NCI-H1417 (cell line): ENCODE measurements at regions not wholly inside any gene's neighbourhood (a gene's known extent, or its start where the extent isn't known, plus 50 kb on each side); places are given as distances from the start of the nearest gene placed in this dataset.

ENCODE experiments used
- DNase-seq, 3 experiments: peaks; one replicate each; lab custom pipeline; 2025; lab: John Stamatoyannopoulos, UW

DNA sequence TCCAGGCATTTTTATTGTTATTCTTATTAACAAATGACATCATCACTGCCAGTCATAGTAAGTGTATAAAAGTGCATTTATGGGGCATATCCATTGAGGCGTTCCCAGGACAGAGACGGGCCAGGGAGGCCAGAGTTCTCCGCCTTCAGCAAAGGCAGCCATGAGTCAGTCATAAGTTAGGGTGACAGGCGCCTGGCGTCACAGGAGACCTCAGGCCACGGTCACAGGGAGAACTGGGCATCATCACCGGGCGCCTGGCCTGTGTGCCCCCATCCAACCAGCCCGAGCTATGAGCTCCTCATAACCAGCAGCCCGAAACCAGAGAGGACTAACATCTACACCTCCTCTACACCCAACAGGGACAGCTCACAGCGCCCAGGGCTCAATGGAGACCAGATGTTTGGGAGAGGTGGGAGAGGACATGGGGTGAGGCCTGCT is 259.2 kb downstream of the DLL1 start:
- DNase-seq = no peak

- DNase-seq = peak in 2 of 3 experiments; percentile 89 to 96
Measured at GRCh38 chr6:170030821-170031471, 259.9 kb downstream of the DLL1 start.

- DNase-seq = no peak
Measured at GRCh38 chr6:170030284-170030815, 260.5 kb downstream of the DLL1 start.

- no peak for DNase-seq
Measured at GRCh38 chr6:170029416-170030283, 261.2 kb downstream of the DLL1 start.

DNA sequence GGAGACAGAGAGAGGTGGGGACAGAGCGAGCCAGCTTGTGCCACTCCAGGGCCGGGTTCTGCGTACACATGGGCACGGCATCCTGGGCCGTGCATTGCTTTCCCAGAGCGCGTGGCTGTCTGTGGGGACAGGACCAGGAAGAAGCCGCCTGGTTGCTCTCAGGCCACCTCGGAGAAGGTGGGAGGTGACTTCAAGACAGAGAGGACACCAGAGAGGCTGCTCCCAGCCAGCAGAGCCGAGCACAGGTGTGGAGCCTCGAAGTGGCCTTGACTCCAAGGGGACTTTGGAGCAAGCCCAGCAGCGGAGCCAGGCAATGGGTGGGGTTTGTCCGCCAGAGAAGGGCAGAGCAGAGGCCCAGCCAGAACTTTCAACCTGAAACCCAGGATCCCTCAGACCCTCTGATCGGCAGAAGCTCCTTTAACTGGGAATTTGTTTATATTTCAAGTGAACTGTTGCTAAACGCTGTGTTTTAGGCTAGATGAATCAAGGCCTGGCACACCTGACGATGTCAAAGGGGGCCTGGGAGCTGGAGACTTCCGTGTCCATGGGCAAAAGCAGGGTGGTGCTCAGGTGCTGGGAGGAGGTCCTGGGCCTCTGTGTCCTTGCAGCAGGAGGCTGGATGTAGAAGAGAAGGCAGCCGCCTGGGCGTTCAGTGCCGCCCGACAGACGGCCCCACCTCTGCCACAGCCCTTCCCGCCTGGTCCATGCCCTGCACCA is 262.1 kb downstream of the DLL1 start:
- DNase-seq = no peak

- DNase-seq = peak in 1 of 3 experiments; percentile 35
Measured at GRCh38 chr6:170027647-170028043, 263.2 kb downstream of the DLL1 start.

GRCh38 chr6:170026751-170027646 is 263.9 kb downstream of the DLL1 start:
- peak in 1 of 3 experiments; percentile 47 for DNase-seq

- peak; percentile 53 to 95 (median 93) for DNase-seq
Measured at GRCh38 chr6:170025935-170026750, 264.7 kb downstream of the DLL1 start.

- DNase-seq = peak; percentile 31 to 89 (median 66)
Measured at GRCh38 chr6:170025341-170025911, 265.5 kb downstream of the DLL1 start.

DNA sequence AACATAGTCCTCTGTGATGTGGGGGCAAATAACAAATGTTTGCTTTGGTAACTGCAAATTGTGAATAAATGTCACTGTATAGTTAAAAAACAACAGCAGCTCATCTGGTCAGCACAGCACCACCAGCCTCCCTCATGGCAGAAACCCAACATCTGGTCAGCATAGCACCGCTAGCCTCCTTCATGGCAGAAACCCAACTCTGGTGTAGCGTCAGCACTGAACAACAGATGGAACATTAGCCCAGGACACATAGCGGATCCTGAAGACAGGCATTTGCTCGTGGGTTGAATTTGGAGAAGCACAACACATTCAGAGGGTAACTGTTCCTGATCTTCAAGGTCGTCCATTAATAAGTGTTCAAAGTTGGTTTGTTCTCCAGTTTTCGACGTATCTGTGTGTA is 265.9 kb downstream of the DLL1 start:
- DNase-seq = no peak

DNA sequence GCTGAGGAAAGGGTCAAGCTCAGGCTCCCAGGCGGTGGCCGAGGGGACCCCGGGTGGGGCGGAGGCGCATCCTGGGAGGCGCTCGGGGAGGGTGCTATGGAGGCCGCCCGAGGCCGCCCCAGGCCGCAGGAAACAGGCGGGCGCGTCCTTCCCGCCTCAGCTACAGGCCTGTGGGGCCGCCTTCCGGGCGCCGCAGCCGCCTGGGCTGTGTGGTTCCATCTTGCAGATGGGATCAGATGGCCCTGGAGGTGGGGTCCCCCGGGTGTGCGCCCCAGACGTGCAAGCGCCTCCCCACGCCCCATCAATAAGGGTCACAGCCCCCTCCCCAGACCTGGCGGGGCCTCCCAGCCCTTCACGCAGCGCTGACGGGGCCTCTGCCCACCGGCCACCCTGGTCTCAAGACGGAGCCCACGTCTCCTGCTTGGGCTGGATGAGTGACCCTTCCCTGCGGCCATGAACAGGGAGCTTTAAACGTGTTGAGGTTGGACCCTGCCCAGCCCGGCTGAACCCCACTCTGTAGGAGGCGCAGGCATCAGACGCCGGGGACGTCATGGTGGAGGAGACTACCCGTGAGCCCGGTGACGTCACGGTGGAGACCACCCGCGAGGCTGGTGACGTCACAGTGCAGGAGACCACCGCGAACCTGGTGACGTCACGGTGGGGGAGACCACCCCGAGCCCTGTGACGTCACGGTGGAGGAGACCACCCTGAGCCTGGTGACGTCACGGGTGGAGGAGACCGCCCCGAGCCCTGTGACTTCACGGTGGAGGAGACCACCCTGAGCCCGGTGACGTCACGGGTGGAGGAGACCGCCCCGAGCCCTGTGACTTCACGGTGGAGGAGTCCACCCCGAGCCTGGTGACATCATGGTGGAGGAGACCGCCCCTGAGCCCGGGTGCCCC is 267.0 kb downstream of the DLL1 start:
- DNase-seq = no peak

- no peak for DNase-seq
Measured at GRCh38 chr6:170022827-170023619, 267.9 kb downstream of the DLL1 start.

GRCh38 chr6:170022291-170022722 is 268.6 kb downstream of the DLL1 start:
- DNase-seq = no peak

DNA sequence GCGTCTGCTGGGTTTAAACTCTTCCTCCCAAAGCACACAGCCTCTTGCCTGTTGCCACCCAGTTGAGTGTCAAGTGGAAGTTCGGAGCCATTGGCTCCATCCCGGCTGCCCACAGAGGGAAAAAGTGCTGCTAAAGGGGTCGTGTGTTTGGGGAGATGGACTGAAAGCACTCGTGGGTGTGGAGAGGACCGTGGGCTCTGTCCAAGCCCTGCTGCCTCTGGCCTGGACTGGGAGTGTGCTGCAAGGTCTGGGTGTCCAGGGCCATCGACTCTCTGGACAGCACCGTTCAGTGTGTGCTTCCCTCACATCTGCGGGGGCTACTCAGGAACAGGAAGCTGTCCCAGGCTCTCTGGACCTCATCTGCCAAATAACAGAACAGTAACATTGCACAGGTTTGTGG is 269.3 kb downstream of the DLL1 start:
- no peak for DNase-seq

GRCh38 chr6:170019818-170020583 is 268.6 kb downstream of the ERMARD start:
- no peak for DNase-seq

DNA sequence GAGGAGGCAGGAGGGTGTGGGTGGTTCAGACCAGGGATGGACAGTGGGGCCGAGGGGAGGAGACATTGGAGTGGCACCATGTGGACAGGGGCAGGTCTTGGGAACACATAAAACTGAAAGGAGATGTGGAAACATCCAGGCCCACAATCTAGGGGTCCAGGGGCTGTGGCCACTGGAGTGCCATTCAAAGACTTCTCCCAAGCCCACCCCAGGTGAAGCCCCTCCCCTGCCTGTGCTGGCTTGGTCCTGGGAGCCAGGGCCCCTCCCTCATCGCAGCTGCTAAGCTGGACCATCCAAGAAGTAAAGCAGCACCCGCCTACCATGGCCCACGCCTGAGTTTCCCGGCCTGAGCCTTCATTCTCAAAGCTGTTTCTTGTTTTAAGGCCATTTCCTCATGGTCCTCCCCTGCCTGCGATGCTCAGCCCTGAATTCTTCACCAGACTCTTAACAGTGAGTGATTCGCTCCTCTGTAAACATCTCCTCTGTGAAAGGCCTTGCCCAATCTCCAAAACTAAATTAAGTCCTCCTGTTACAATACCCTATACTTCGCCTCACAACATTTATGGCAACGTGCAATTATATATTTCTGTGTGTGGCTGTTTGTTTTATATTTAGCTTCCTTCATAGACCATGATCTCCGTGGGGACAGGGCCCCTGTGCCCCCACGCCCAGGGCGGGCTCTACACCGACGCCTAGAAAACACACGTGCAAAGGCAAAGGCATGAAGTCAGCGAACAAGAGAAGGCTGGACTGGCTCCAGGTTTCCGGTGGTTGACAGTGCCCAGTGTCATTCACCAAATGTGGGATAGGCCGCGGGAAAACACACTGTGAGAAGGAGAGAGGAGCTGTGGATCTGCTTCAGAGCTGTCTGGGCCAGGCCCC is 267.8 kb downstream of the ERMARD start:
- no peak for DNase-seq
